Astrocyte of the cerebellum (primary cell): ENCODE measurements at regions not wholly inside any gene's neighbourhood (a gene's known extent, or its start where the extent isn't known, plus 50 kb on each side); places are given as distances from the start of the nearest gene placed in this dataset.

ENCODE experiments used
- DNase-seq: peaks from one replicate; pipeline ENCODE4 v3.0.0-alpha.2; 2011; ENCODE audit warnings: low read depth
- H3K4me3 ChIP-seq: 2 replicates; pipeline ENCODE4 v1.5.1; 2011; ENCODE audit warnings: mild to moderate bottlenecking, low read depth, low read length, moderate library complexity
- in situ Hi-C: cut with HindIII; loops from 2 replicates; pipeline ENCODE4 v1.10.0; 2017; ENCODE audit warnings: low sequenced_read_pairs
- TF ChIP-seq, protein P1 (sequence below): IDR thresholded peaks from 2 replicates; pipeline ENCODE4 v1.5.1; 2012; ENCODE audit warnings: low read length, low read depth, moderate library complexity, mild to moderate bottlenecking; ENCODE audit errors: missing control alignments

DNA sequence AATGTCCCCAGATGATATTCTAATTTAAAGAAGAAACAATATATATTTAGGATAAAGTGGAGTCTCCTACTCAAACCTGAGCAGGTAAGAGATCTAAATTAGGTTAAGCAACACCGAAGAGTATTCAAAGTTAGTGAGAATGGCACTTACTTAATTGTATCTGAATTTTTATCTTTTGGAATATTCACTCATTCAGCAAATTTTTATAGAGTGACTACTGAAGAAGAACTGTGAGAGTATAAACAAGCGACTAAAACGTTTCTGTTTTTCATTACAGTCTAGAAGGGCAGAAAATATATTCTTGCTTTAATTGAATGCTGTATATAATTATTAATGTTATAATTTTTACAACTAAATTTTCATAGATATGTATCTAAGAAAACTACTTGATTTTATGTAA lies 567.7 kb upstream of the TBL1XR1 start:
- DNase-seq: no peak
- TF ChIP-seq, protein P1, sequence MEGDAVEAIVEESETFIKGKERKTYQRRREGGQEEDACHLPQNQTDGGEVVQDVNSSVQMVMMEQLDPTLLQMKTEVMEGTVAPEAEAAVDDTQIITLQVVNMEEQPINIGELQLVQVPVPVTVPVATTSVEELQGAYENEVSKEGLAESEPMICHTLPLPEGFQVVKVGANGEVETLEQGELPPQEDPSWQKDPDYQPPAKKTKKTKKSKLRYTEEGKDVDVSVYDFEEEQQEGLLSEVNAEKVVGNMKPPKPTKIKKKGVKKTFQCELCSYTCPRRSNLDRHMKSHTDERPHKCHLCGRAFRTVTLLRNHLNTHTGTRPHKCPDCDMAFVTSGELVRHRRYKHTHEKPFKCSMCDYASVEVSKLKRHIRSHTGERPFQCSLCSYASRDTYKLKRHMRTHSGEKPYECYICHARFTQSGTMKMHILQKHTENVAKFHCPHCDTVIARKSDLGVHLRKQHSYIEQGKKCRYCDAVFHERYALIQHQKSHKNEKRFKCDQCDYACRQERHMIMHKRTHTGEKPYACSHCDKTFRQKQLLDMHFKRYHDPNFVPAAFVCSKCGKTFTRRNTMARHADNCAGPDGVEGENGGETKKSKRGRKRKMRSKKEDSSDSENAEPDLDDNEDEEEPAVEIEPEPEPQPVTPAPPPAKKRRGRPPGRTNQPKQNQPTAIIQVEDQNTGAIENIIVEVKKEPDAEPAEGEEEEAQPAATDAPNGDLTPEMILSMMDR: no peak
- in situ Hi-C loops: no loop called here
- no peak overlapping the region for H3K4me3 ChIP-seq

DNA sequence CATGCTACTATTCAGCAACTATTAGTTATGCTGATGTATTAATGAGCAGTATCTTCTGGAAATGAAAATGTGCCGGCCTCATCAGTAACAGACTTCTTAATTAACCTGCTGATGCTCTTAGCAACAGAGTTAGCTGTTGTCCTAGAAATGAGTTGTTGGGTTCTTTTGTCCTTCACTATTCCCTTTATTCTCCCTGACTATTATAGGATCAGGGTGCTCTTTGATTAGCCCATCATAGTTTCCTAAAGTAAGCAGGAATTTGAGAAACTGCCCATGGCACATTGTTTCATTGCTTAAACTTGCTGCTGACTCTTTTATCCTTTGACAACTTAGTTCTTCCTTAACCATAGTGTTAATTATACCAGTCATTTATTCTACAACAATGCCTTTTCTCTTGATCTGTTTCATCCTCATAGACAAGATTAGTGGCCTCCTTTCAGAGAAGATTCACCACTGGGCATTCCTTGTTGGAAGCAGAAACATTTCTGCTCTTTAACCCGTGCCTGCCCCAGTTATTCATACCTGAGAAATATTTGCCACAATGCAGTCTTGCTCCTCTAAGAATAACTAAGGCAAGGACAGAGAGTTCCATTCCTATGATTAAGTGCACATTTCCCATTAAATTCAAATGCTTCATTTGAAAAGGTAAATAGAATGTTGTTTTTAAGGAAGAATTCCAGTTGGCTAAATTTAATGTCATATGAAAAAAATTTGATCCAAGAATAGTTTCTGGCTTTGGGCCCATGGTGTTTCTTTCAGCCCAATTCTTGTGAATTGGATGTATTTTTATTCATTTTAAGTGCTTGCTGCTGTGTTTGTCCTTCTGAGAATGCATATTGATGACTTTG lies 573.3 kb upstream of the TBL1XR1 start:
- H3K4me3 ChIP-seq: no peak overlapping the region
- DNase-seq: peak; percentile 60
- TF ChIP-seq, protein P1: no peak
- in situ Hi-C loops: no loop called here

DNA sequence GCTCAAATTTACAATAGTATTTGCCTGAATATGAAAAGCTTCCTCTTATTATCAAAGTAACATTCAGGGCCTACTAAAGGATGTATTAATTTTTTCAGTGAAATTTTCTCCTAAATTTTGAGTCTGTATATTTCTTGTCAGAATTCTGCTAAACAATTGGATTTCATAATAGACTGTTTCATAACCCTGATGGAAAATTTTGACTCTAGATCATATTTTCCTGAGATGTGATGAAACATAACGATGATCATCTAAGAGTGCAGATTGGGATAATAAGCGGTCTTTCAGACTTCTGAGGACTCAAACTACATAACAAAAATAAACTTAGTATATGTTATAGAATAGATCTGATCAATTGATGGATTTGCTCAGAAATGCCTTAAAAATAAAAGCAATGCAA lies 574.5 kb upstream of the TBL1XR1 start:
- no peak for DNase-seq
- in situ Hi-C loops: no loop called here
- TF ChIP-seq, protein P1: no peak
- H3K4me3 ChIP-seq: no peak overlapping the region

DNA sequence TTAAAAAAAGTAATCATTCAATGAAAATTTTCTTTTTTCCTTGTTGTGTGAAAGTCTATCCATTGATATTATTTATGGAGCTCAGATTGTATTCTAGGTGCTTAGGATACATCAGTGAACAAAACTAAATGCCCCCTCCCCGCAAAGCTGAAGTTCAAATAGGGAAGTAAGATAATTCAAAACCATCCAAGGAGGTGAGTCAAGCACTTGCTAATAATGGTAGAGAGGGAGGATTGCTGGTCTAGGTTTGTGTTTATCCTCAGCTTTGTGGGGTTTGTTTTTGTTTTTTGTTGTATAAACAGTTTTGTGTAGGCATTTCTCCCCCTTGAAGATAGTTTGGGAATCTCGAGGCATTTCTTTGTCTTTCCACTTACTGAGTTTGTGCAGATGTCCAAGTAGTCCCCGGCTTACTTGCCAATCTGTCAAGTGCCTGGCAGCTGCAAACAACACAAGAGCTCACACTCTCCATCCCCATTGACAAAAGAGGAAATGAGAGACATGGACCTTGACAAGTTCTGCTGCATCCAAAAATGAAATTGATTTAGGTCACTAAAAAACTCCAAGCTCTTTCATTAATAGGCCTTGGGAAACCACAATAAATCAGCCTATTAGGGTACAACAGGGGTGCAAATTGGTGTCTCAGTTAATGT lies 575.8 kb upstream of the TBL1XR1 start:
- TF ChIP-seq, protein P1: no peak
- H3K4me3 ChIP-seq: no peak overlapping the region
- no peak for DNase-seq
- in situ Hi-C loops: no loop called here

DNA sequence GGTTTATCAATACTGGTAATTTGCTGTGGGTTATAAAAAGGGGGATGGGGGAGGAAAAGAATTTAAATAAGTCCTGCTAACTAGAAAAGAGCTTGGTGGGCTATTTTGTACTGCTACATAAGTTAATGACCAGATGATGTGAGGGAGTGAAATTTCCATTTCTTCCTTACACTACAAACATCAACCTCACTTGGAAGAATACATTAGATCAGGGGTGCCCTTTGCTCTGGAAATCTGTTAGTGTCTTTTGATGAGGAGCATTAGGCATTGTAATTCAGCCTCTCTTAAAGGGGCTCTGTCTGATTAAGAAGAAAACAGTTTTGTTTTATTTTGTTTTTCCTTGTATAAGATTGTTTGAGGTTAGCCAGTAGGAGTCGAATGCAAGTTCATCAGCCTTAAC lies 576.4 kb upstream of the TBL1XR1 start:
- no peak overlapping the region for H3K4me3 ChIP-seq
- TF ChIP-seq, protein P1: no peak
- DNase-seq: no peak
- in situ Hi-C loops: no loop called here

DNA sequence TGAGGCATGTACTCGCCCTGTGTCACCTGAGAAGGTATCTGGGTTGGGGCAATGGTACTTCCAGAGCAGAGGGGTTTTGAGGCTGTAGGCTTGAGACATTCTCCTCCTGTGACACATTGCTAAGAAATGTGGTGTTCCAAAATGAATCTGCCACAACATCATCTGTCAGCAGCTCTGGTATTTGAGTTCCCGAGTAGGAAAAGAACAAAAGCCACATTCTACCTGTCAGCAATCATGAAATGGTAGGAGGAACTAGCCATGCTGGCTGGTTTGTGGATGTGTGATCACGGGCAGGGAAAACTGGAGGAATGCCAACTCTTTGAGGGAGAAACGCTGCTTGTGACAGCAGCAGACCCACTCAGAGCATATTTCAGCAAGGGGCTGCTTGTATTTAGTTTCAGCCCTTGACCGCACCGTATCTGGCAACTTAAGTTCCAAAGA lies 579.4 kb upstream of the TBL1XR1 start:
- DNase-seq: peak; percentile 98
- H3K4me3 ChIP-seq: no peak overlapping the region
- in situ Hi-C loops: no loop called here
- TF ChIP-seq, protein P1: no peak
